8988T (cell line): ENCODE measurements at regions not wholly inside any gene's neighbourhood (a gene's known extent, or its start where the extent isn't known, plus 50 kb on each side); places are given as distances from the start of the nearest gene placed in this dataset.

ENCODE experiments used
- DNase-seq: peaks from one replicate; pipeline ENCODE4 v3.0.0; 2011

DNA sequence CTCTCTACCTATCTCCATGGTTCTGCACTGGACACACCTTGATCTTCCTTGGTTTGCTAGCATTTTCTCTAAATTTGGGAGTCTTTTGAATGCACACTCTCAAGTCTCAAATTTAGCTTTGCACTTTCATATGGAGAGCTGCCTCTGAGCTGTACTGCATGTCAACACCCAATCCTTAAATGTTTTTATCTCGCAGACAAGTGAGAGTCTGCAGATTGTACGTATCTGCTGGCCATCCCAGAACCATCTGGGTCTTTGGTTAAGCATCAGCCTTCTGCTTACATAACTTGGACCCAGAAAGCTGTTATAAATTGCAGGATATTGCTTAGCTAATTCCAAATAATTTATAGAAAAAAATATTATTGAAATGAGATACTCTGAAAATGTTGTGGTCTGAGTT lies 111.4 kb upstream of the GRAMD2B start:
- DNase-seq: no peak

GRCh38 chr5:126315341-126315740 lies 107.9 kb upstream of the GRAMD2B start:
- DNase-seq: no peak

- no peak for DNase-seq
Measured at GRCh38 chr5:126332326-126332725, 90.9 kb upstream of the GRAMD2B start.

GRCh38 chr5:126334760-126335159 lies 88.4 kb upstream of the GRAMD2B start:
- DNase-seq: no peak

DNA sequence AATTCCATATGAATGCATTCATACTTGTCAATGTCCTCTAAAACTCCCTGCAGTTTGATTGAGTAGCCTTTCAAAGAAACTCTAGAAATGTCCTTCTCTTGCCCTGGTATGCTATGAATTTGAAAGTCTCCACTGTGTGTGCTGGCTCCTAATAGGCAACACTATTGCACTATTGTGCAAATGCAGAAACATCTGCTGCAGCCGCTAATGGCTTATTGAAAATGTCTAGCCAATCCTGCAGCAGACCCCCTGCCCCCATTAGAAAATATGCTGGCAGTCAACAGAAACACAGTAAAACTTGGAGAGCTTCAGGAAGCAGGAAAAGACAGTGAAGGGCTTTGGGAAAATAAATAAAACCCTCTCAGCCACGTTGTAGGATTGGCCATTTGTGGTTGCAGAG lies 87.3 kb upstream of the GRAMD2B start:
- no peak for DNase-seq

- DNase-seq: no peak
Measured at GRCh38 chr5:126338635-126339034, 84.6 kb upstream of the GRAMD2B start.

DNA sequence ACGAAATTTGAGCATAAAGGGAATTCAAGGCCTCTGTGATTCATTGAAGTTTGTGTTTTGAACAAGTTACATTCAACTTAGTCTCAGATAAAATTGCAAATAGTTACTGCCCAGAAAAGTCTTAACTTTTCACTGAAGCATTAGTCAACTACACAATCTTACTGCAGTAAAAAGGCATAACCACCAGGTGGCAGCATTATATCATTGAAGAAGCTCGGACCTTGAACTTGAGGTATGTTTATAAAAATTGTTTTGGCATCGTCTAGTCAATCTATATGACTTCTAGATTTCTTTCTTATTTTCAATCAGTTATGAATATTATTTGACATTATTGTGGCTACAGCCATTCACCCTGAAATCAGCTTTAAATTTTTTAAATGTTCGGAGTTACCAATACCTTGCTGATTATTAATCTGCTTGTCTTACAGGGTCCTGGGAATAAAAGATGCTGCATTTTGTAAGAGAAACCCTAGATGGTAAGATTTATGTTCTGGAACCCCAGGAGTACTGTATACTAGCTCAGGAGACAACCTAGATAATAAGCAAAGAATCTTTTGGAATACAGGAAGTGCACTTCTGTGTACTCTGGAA lies 83.9 kb upstream of the GRAMD2B start:
- no peak for DNase-seq

DNA sequence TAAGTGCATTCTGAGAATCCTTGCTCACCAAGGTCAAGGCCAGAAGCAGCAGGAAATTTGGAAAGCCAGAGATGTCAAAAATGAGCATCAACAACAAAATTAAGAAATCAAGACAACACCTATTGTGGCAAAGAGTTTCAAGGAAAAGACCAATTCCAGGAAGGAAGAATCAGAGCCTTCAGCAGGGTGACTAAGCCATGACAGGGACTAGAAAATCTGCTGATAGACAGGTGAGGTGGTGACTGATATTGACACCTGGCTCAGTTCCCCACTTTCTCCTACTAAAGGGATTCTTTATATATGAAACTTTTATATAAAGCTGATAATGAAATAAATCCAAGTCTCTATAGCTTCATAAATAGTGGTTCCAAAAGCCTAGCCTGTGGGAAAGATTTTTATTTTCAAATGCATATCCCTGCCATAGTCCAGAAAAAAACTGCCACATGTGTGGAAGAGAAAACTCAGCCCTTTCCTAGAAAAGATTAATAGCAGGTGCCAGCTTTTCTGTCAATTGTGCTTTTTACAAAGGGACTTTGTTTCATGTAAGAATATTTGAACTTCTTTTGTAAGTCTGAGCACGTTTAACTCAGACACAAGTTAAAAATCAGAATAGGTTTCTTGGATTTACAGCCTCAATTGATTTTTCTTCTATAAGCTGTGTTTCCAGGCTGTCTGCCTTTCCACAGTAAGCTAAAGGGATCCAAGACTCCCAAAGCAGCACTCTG lies 81.1 kb upstream of the GRAMD2B start:
- no peak for DNase-seq

DNA sequence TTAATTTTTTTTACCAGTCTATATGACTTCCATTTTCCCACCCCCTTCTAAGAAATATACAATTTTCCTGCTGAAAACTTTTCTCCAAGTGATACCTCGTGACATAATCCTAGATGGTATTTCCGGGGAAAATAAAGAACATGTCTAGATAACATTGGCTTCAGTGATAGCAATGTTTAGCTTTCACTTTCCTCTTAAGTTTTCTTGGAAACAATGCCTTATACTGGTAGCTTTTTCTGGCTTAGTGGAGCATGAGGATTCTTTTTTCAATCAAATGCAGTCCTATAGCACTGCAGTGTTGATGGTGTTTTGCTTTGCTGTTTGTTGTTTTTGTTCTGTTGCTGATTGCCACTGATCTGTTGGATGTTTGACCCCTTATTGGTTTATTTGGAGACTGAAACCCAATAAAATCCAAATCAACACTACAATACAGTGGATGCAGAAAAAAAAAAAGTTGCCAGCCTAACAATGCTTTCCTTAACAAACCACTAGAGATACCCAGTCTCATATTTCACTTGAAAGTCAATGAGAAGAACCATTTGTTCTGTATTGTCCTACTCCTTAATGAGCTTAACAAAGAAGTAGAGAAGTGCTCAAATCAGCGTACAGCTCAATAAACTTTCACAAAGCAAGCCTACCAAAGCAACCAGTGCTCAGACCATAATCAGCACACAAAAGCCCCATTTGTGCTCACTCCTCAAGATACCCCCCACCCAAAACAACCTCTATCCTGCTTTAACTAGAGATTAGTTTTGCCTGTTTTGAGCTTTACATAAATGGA lies 74.2 kb upstream of the GRAMD2B start:
- no peak for DNase-seq

GRCh38 chr5:126351153-126351552 lies 72.1 kb upstream of the GRAMD2B start:
- no peak for DNase-seq

DNA sequence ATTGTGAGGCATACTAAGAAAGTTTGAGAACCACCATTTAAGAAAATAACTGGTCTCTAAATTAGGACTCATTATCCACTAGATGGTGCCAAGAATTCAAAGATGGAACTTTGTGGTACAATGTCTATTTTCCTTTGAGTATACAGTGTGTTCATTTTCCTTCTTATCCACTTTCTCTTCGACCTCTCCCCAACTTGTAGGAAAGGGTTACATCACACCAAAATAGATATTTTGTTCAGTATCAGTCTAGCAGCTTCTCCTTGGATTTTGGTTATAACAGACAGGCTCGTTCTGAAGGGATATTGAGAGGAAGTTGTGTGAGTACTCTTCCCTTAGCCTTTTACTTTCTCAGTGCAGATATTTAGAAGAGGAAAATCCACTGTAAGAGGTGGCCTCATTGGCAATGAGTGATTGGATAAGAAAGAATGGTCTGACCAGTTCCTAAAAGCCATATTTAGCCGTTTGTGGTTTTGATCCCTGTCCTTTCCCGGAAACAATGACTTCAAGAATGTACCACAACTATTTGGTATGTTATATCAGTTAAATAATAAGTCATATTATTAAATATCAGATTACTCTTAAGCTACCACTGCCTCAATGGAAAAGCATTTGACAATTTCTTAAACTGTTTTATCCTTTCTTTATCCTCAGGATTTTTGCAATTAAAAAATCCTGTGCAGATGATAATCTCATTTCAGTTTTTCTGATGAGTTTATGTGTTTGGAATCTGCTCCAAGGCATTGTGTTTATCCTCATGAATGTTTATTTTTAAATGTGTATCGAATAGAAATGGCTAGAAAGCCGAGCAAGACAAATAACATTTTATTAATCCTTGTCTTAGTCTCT lies 69.0 kb upstream of the GRAMD2B start:
- DNase-seq: no peak

- DNase-seq: no peak
Measured at GRCh38 chr5:126354858-126355731, 68.1 kb upstream of the GRAMD2B start.

GRCh38 chr5:126355940-126356339 lies 67.3 kb upstream of the GRAMD2B start:
- DNase-seq: no peak

DNA sequence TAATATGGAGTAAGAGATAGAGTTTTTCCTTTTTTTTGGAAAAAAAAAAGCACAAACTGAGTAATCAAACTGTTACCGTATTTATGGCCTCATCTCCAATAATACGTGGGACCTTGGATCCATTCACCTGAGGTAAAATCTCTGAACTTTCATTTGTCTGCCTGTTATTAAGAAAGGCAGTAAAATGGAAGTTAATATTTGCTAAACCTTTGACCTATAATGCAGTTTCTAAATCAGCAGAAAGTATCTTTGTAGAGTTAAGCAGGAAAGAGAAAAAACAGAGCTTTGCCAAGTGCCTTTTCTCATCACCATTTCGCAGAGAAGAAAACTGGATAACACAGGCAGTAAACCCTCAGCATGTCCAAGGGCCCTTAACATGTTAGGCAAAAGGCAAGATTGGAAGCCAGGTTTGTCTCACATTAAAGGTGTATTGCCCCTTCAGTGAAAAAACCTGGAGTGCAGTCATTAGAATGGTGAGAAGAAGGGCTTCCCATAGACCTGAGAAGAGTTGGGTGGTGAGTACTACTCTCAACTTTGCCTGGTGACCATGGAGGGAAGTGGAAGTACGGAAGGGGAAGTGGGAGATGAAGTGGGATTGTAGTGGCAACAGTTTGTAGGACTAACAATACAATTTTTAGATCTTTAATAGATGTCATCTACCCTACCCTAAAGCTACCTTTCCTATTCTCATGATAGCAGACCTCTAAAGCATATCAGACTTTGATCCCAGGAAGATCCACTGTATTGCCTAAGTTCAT lies 65.4 kb upstream of the GRAMD2B start:
- DNase-seq: no peak

GRCh38 chr5:126358525-126358924 lies 64.7 kb upstream of the GRAMD2B start:
- DNase-seq: no peak

- no peak for DNase-seq
Measured at GRCh38 chr5:126359884-126360283, 63.3 kb upstream of the GRAMD2B start.

GRCh38 chr5:126360467-126360866 lies 62.7 kb upstream of the GRAMD2B start:
- no peak for DNase-seq

DNA sequence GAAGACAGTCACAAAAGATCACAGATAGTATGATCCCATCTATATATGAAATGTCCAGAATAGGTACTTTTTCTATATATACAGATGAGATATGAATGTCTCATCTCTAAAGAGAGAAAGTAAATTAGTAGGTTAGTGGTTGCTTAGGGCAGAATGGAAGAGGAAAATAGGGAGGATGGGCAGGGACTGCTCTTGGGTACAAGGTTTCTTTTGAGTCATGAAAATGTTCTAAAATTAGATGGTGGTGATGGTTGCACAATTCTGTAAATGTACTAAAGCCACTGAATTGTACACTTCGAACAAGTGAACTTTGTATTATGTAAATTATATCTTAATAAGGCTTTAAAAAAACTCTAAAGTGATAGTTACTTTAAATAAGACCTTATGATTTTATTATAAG lies 59.6 kb upstream of the GRAMD2B start:
- DNase-seq: no peak

GRCh38 chr5:126364206-126364902 lies 58.9 kb upstream of the GRAMD2B start:
- no peak for DNase-seq

DNA sequence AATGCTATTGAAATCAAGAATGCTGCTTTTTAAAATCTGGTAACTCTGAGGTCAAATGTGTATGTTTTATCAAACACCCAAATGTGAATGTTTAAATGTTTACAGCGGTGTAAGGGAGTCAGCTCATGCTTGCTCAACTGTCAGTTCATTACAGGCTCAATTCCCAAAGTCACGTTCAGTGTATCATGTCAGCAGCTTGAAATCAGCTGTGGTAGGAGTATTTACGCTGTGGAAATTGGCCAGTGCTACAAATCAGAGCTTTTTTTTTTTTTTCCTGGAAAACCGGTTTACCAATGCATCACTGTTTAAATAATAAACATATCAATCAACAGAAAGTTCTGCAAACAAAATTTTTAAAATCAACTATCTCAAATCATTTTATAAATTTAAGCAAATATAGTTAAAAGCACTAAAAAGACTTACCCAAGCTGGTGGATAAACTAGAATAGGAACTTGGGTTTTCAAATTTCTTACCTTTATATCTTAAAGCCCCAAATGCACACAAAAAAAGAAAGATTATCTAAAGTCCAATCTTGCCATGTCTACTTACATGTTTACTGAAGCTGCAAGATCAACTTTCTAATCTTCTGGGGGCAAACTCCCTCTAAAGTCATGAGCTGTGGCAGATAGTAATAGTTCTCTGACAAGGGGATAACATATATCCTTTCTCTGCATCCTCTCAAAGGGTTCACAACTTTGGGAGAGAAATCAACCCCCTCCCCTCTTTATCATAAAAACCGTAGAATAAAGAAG lies 57.6 kb upstream of the GRAMD2B start:
- no peak for DNase-seq
